ENCODE measurements at regions not wholly inside any gene's neighbourhood (a gene's known extent, or its start where the extent isn't known, plus 50 kb on each side); places are given as distances from the start of the nearest gene placed in this dataset.
A peak's percentile ranks its signal among the peaks of the same experiment; 100 is the strongest.

DNA sequence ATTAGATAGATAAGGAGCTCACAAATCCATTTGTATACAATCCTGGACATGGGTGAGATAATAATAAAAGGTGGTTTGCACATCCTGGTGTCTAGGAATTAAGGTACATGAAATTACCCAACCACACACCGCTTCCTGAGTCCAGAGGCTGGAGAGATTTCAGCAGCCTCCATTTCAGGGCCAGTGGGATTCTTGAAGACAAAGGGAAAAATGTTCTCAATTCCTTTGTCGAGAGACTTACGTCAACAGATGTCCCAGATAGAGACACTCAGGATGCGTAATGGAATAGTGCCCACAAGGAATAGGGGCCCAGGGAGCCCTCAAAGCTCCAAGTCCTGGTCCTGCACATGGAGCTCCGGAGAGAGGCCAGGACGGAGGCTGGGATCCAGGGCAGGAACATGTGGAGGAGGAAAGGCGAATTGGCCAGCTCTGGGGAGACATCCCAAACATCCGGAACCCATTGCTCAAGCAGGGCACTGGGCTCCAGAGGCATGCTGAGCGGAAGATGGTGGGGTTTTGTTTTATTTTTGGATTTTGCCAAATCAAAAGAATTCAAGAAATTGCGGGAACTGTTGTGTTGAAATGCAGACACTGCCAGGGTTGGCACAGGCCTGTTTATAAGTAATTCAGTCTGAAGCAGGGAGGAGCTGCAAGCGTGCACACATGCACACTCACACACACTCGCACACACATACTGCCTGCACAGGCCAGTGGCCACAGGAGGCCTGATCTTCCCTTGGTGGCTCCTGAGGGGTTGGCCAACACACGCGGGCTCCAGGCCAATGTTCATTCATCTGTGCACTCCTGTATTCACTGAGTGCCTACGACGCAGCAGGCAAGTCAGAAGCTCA, 97.2 kb downstream of the NOG start:
- ATAC-seq (ENCODE audit: low FRiP score) (peak; percentile 75), DNase-seq (ENCODE audit: low spot score) (no peak)
- TF ChIP-seq, protein P1, sequence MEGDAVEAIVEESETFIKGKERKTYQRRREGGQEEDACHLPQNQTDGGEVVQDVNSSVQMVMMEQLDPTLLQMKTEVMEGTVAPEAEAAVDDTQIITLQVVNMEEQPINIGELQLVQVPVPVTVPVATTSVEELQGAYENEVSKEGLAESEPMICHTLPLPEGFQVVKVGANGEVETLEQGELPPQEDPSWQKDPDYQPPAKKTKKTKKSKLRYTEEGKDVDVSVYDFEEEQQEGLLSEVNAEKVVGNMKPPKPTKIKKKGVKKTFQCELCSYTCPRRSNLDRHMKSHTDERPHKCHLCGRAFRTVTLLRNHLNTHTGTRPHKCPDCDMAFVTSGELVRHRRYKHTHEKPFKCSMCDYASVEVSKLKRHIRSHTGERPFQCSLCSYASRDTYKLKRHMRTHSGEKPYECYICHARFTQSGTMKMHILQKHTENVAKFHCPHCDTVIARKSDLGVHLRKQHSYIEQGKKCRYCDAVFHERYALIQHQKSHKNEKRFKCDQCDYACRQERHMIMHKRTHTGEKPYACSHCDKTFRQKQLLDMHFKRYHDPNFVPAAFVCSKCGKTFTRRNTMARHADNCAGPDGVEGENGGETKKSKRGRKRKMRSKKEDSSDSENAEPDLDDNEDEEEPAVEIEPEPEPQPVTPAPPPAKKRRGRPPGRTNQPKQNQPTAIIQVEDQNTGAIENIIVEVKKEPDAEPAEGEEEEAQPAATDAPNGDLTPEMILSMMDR (IDR thresholded peaks at IDR 0.05): no peak

DNA sequence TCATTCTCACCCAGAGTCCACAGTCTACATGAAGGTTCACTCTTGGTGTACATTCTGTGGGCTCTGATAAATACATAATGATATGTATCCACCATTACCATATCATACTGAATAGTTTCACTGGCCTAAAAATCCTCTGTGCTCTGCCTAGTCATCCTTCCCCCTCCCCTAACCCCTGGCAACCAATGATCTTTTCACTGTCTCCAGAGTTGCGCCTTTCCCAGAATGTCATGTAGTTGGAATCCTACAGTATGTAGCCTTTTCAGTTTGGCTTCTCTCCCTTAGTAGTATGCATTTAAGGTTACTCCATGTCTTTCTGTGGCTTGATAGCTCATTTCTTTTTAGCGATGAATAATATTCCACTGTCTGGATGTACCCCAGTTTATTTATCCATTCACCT, 101.3 kb downstream of the NOG start:
- ATAC-seq (ENCODE audit: low FRiP score) (no peak), DNase-seq (ENCODE audit: low spot score) (no peak)
- TF ChIP-seq, protein P1 (IDR thresholded peaks at IDR 0.05): no peak

DNA sequence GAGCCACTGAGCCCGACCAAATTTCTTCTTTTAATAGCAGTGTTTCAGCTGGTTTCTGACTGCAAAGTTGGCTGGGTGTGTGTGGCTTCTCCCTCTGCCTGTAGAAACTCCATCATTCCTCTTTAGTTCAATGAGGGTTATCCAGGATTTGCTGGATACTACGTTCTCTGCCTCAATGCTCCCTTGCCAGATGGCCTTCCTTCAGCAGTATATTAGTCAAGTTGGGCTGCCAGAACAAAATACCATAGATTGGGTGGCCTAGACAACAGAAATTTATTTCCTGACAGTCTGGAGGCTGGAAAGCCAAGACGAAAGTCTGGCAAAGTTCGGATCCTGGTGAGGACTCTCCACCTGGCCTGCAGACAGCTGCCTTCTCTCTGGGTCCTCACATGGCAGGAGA, 103.7 kb downstream of the NOG start:
- TF ChIP-seq, protein P1 (IDR thresholded peaks at IDR 0.05): no peak
- no peak for DNase-seq (ENCODE audit: low spot score)
- ATAC-seq (ENCODE audit: low FRiP score): no peak

DNA sequence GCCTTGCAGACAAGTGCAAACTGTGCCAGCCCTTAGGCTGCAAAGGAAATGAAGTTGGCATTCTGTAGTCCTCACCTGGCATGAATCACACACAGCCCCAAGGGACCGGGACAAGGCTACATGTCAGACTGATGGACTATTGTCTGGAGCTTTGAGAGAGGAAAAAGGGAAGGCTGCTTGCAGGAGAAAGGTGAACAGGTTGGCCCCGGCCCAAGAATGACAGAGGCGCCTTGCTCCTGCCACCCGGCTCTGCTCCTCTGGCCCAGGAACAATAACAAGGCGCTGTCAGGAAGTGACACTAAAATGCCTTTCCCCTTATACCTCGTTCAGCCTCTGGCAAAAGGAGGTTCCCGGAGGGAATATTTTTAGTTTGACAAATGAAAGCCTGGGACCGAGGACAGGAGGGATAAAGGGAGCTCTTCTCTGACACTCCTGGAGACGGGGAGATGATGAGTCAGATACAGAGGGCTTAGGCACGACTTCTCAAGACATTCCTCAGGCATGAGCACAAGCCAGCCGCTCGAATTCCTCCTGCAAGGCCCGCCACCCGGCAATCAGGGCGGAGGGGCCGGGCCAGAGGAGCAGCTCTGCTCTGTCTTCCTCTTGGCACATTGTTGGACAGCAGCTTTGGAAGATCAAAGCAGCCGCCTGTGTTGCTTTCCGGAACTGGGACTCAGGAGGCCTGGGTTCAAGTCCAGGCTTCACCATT, 105.8 kb downstream of the NOG start:
- ATAC-seq (ENCODE audit: low FRiP score) (peak; percentile 95), DNase-seq (ENCODE audit: low spot score) (no peak)
- TF ChIP-seq, protein P1 (IDR thresholded peaks at IDR 0.05): no peak

DNA sequence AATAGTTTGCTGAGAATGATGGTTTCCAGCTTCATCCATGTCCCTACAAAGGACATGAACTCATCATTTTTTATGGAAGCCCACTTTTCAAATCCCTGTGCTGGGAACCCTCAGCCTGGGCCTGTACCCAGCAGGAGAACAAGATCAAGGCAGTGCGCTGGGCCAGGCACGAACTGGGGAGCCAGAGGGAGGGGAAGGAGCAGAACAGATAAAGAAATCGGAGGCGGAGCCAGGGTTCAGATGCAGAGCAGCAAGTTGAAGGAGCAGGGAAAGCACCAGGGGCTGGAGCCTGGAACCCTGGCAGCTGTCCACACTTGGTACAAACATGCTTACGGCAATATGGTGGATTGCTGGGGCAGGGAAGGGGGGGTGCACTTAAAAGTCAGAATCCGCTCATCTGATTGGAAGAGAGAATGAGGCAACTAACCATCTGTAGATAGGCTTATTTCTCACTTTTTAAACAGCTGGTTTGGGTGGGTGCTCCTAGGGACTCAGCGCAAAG, 107.5 kb downstream of the NOG start:
- TF ChIP-seq, protein P1 (IDR thresholded peaks at IDR 0.05): no peak
- no peak for DNase-seq (ENCODE audit: low spot score)
- no peak for ATAC-seq (ENCODE audit: low FRiP score)

DNA sequence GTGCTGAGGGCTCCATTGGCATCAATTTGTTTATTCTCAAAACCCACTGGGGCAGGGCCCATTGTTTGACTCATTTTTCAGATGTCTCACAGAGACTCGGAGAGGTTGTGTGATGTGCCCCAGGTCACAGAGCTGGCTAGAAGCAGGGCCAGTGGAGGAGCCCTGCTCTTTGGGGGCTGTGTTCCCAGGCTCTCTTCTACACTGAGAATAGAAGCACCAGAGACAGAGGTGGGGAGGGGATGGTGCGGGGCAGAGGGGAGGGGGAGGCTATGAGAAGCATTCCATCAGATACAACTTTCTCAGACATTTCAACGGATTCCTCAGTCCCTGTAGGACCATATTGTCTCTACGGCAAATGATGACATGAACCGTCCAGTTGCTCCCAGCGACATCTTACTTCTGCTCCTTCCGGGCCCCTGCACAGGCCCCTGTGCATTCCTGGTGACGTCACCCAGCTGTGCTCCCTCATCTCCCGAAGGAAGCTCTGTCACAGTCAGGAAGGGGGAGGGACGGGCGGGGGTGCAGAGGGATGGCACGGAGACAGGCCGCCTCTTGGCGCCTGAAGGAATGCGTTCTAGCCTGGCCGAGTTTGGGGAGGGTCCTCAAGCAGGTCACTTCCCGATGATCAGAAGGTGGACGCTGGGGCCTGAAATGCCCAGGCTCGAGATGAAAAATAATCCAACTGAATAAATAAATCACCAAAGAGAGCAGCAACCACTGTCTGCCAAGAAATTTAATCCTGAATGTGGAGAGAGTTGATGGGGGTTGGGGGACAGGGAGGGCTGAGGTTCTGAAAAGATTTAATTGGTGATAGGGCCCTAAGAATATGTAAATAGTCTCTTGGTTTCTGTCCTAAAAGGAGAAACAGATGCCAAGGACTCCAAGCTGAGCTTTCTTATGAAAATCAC, 114.1 kb downstream of the NOG start:
- TF ChIP-seq, protein P1 (IDR thresholded peaks at IDR 0.05): no peak
- no peak for ATAC-seq (ENCODE audit: low FRiP score)
- no peak for DNase-seq (ENCODE audit: low spot score)
